Putamen (tissue), 1 donor: ENCODE measurements at regions not wholly inside any gene's neighbourhood (a gene's known extent, or its start where the extent isn't known, plus 50 kb on each side); places are given as distances from the start of the nearest gene placed in this dataset.
A peak's percentile ranks its signal among the peaks of the same experiment; 100 is the strongest.

Experiments used
- DNase-seq: peaks from one replicate; pipeline ENCODE4 v3.0.0-alpha.2; 2016; ENCODE audit warnings: low spot score

GRCh38 chr6:71529026-71529425 is 240.4 kb downstream of the OGFRL1 start:
- DNase-seq: no peak

GRCh38 chr6:71529769-71530168 is 241.2 kb downstream of the OGFRL1 start:
- no peak for DNase-seq

- no peak for DNase-seq
These were observed 242.4 kb downstream of the OGFRL1 start for GRCh38 chr6:71531006-71531405.

GRCh38 chr6:71531841-71532240 is 243.2 kb downstream of the OGFRL1 start:
- DNase-seq: no peak

GRCh38 chr6:71533939-71534379 is 245.3 kb downstream of the OGFRL1 start:
- DNase-seq: no peak

GRCh38 chr6:71534921-71535320 is 246.3 kb downstream of the OGFRL1 start:
- DNase-seq: no peak

GRCh38 chr6:71537717-71538116 is 249.1 kb downstream of the OGFRL1 start:
- DNase-seq: no peak

GRCh38 chr6:71544028-71544427 is 255.4 kb downstream of the OGFRL1 start:
- DNase-seq: no peak

GRCh38 chr6:71544906-71545305 is 256.3 kb downstream of the OGFRL1 start:
- DNase-seq: no peak

GRCh38 chr6:71545905-71546304 is 257.3 kb downstream of the OGFRL1 start:
- no peak for DNase-seq

- DNase-seq: no peak
These were observed 263.2 kb downstream of the OGFRL1 start for GRCh38 chr6:71551798-71552197.

GRCh38 chr6:71556141-71556540 is 267.5 kb downstream of the OGFRL1 start:
- no peak for DNase-seq

- DNase-seq: no peak
These were observed 270.4 kb downstream of the OGFRL1 start for GRCh38 chr6:71558974-71559373.

- DNase-seq: no peak
These were observed 279.0 kb downstream of the OGFRL1 start for GRCh38 chr6:71567562-71567961.

GRCh38 chr6:71577766-71578165 is 289.2 kb downstream of the OGFRL1 start:
- DNase-seq: no peak

GRCh38 chr6:71579902-71580301 is 291.3 kb downstream of the OGFRL1 start:
- no peak for DNase-seq

- DNase-seq: no peak
These were observed 294.2 kb downstream of the OGFRL1 start for GRCh38 chr6:71582820-71583219.

- DNase-seq: no peak
These were observed 296.3 kb downstream of the OGFRL1 start for GRCh38 chr6:71584712-71585436.

GRCh38 chr6:71585472-71585871 is 296.9 kb downstream of the OGFRL1 start:
- no peak for DNase-seq

GRCh38 chr6:71588490-71588889 is 297.9 kb upstream of the RIMS1 start:
- no peak for DNase-seq

GRCh38 chr6:71589254-71589653 is 297.1 kb upstream of the RIMS1 start:
- peak; percentile 37 for DNase-seq

GRCh38 chr6:71592643-71593042 is 293.7 kb upstream of the RIMS1 start:
- DNase-seq: no peak

GRCh38 chr6:71599359-71599758 is 287.0 kb upstream of the RIMS1 start:
- DNase-seq: no peak

- DNase-seq: no peak
These were observed 283.9 kb upstream of the RIMS1 start for GRCh38 chr6:71602385-71603007.
